Inferior parietal cortex (tissue), 1 donor: ENCODE measurements at regions not wholly inside any gene's neighbourhood (a gene's known extent, or its start where the extent isn't known, plus 50 kb on each side); places are given as distances from the start of the nearest gene placed in this dataset.

Experiments
- DNase-seq: peaks from one replicate; pipeline ENCODE4 v3.0.0-alpha.2; 2016; ENCODE audit errors: extremely low spot score

- DNase-seq, result no peak
Measured at GRCh38 chr6:115720900-115721299, 339.8 kb downstream of the FRK start.

GRCh38 chr6:115717472-115717871, 343.2 kb downstream of the FRK start:
- DNase-seq, result no peak

- no peak for DNase-seq
Measured at GRCh38 chr6:115717062-115717461, 343.6 kb downstream of the FRK start.

GRCh38 chr6:115712291-115712961, 348.3 kb downstream of the FRK start:
- peak; percentile 38 for DNase-seq

- no peak for DNase-seq
Measured at GRCh38 chr6:115708850-115709249, 351.8 kb downstream of the FRK start.

GRCh38 chr6:115706981-115707380, 353.7 kb downstream of the FRK start:
- no peak for DNase-seq

- no peak for DNase-seq
Measured at GRCh38 chr6:115706324-115706723, 354.4 kb downstream of the FRK start.

- no peak for DNase-seq
Measured at GRCh38 chr6:115704028-115704427, 356.7 kb downstream of the FRK start.

GRCh38 chr6:115691433-115691832, 369.3 kb downstream of the FRK start:
- DNase-seq, result no peak

- DNase-seq, result no peak
Measured at GRCh38 chr6:115690854-115691253, 369.8 kb downstream of the FRK start.

- no peak for DNase-seq
Measured at GRCh38 chr6:115681978-115682775, 378.5 kb downstream of the FRK start.

GRCh38 chr6:115680621-115681020, 380.1 kb downstream of the FRK start:
- no peak for DNase-seq

GRCh38 chr6:115677198-115677597, 383.5 kb downstream of the FRK start:
- no peak for DNase-seq

GRCh38 chr6:115675443-115675842, 385.2 kb downstream of the FRK start:
- no peak for DNase-seq

- no peak for DNase-seq
Measured at GRCh38 chr6:115668781-115669180, 391.9 kb downstream of the FRK start.

- DNase-seq, result no peak
Measured at GRCh38 chr6:115668211-115668610, 392.5 kb downstream of the FRK start.

- DNase-seq, result no peak
Measured at GRCh38 chr6:115667478-115668026, 393.1 kb downstream of the FRK start.

GRCh38 chr6:115666997-115667396, 393.7 kb downstream of the FRK start:
- DNase-seq, result no peak

GRCh38 chr6:115665310-115665709, 395.4 kb downstream of the FRK start:
- DNase-seq, result no peak

GRCh38 chr6:115663681-115664080, 397.0 kb downstream of the FRK start:
- DNase-seq, result no peak

- no peak for DNase-seq
Measured at GRCh38 chr6:115643762-115644161, 416.9 kb downstream of the FRK start.

GRCh38 chr6:115634887-115635286, 425.8 kb downstream of the FRK start:
- no peak for DNase-seq

- DNase-seq, result no peak
Measured at GRCh38 chr6:115634131-115634530, 426.6 kb downstream of the FRK start.
